ENCODE measurements at regions not wholly inside any gene's neighbourhood (a gene's known extent, or its start where the extent isn't known, plus 50 kb on each side); places are given as distances from the start of the nearest gene placed in this dataset.

GRCh38 chr4:189185810-189186432, 754.8 kb upstream of the FRG1 start:
- no peak for DNase-seq
- WGBS, 2 donors: 55 to 60% methylated on average over 6 of the region's 7 CpGs
- no peaks in the 10 kb centered on the region for H3K27me3 ChIP-seq
- no peaks in the 10 kb centered on the region for H3K9me3 ChIP-seq
- H3K27ac ChIP-seq: no peak overlapping the region
- no peak for TF ChIP-seq CTCF (IDR thresholded peaks at IDR 0.05)
- no peak for TF ChIP-seq POLR2A (IDR thresholded peaks at IDR 0.05)
- intact Hi-C loops (cut with DNase I): no loop called here
- peaks cover 0 to 14% of the 10 kb centered on the region in 2 donors for H3K4me1 ChIP-seq
- H3K4me3 ChIP-seq (replicated peaks in 1 of 3): no peak overlapping the region
- no peaks in the 10 kb centered on the region for H3K36me3 ChIP-seq

- no peaks in the 10 kb centered on the region for H3K27me3 ChIP-seq
- intact Hi-C loops (cut with DNase I): no loop called here
- 87 to 90% methylated on average over 2 of the region's 2 CpGs for WGBS, 2 donors
- H3K27ac ChIP-seq: no peak overlapping the region
- H3K36me3 ChIP-seq: no peaks in the 10 kb centered on the region
- no peak for DNase-seq
- no peak overlapping the region for H3K4me3 ChIP-seq (replicated peaks in 1 of 3)
- no peaks in the 10 kb centered on the region for H3K9me3 ChIP-seq
- peaks cover 0 to 14% of the 10 kb centered on the region in 2 donors for H3K4me1 ChIP-seq
- TF ChIP-seq CTCF (IDR thresholded peaks at IDR 0.05): no peak
- TF ChIP-seq POLR2A (IDR thresholded peaks at IDR 0.05): no peak
Observed at GRCh38 chr4:189187531-189188052, 753.1 kb upstream of the FRG1 start.

GRCh38 chr4:189198624-189199023, 742.0 kb upstream of the FRG1 start:
- H3K9me3 ChIP-seq: no peaks in the 10 kb centered on the region
- no peak for DNase-seq
- TF ChIP-seq POLR2A (IDR thresholded peaks at IDR 0.05): no peak
- TF ChIP-seq CTCF (IDR thresholded peaks at IDR 0.05): no peak
- 94 to 97% methylated on average over 10 of the region's 10 CpGs for WGBS, 2 donors
- intact Hi-C loops (cut with DNase I): no loop called here
- peaks cover 6% of the 10 kb centered on the region in 2 donors for H3K4me1 ChIP-seq
- H3K27me3 ChIP-seq: no peaks in the 10 kb centered on the region
- H3K36me3 ChIP-seq: no peaks in the 10 kb centered on the region
- no peak overlapping the region for H3K27ac ChIP-seq
- H3K4me3 ChIP-seq (replicated peaks in 1 of 3): no peak overlapping the region

- H3K4me1 ChIP-seq: peaks cover 6% of the 10 kb centered on the region in 2 donors
- WGBS, 2 donors: 52 to 57% methylated on average over 7 of the region's 7 CpGs
- intact Hi-C loops (cut with DNase I): no loop called here
- no peak for DNase-seq
- H3K27ac ChIP-seq: no peak overlapping the region
- no peaks in the 10 kb centered on the region for H3K36me3 ChIP-seq
- no peaks in the 10 kb centered on the region for H3K27me3 ChIP-seq
- H3K4me3 ChIP-seq (replicated peaks in 1 of 3): no peak overlapping the region
- TF ChIP-seq CTCF (IDR thresholded peaks at IDR 0.05): no peak
- no peak for TF ChIP-seq POLR2A (IDR thresholded peaks at IDR 0.05)
- no peaks in the 10 kb centered on the region for H3K9me3 ChIP-seq
Observed at GRCh38 chr4:189200353-189200752, 740.3 kb upstream of the FRG1 start.

GRCh38 chr4:189202182-189202868, 738.3 kb upstream of the FRG1 start:
- intact Hi-C loops (cut with DNase I): no loop called here
- peaks cover 6% of the 10 kb centered on the region in 2 donors for H3K4me1 ChIP-seq
- DNase-seq: peak; percentile 65 to 74
- H3K9me3 ChIP-seq: no peaks in the 10 kb centered on the region
- 10% methylated on average over 16 of the region's 16 CpGs for WGBS, 2 donors
- peak overlapping the region in 1 of 3 donors; percentile 8 for H3K4me3 ChIP-seq (replicated peaks in 1 of 3)
- H3K27me3 ChIP-seq: no peaks in the 10 kb centered on the region
- peak; percentile 66 to 96 (median 86) for TF ChIP-seq CTCF (IDR thresholded peaks at IDR 0.05)
- no peak for TF ChIP-seq POLR2A (IDR thresholded peaks at IDR 0.05)
- H3K27ac ChIP-seq: no peak overlapping the region
- H3K36me3 ChIP-seq: no peaks in the 10 kb centered on the region

All from thyroid gland (tissue), 4 donors.